ENCODE measurements at regions not wholly inside any gene's neighbourhood (a gene's known extent, or its start where the extent isn't known, plus 50 kb on each side); places are given as distances from the start of the nearest gene placed in this dataset.

DNA sequence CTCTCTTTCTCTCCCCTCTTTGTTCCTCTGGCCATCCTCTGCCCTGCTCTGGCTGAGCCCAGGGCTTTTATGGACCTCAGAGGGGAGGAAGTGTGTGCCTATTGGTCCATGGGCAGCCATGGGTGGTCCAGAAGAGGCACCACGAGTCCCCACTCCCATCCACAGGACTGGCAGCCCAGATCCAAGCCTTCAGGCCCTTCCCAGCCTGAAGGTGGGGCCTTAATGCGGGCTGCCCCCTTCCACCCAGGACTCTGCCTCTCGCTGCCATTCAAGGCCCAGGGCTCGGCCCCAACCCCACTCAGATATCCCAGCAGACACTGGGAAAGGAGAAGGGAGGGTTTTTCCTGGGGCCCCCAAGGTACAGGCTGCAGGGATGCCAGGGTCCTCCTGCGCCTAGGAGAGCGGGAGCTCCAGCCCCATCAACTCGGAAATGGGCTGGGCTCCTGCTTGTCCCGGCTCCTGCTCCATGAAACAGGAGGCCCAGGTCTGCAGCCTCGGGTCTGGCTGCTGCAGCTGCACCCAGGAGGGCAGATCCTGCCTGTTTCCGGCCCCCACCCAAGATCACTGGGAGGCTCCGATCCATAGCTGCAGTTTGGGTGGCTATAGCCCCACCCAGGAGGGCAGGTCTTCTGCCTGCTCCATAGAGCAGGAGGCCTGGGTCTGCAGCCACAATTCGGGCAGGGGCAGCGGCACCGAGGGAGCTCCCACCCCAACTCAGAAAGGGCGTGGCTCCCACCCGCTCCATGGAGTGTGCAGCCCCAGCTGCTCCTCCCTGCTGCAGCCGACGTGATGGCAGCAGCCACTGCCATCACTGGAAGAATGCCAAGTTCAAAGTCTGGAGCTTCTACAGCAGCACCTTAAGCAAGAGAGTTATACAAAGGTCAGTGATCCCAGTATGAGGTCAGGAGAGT, 116.6 kb upstream of the RBBP8 start:
- intact Hi-C loops (cut with DNase I): loop anchor here (10.0 kb wide), 1 partner anchor 168 kb away; no protein-coding TSS in a partner anchor
- no peak overlapping the region for H3K27ac ChIP-seq
- 84 to 86% methylated on average over 4 to 13 of the region's 18 CpGs for WGBS, 2 donors
- H3K36me3 ChIP-seq: no peaks in the 10 kb centered on the region
- H3K9me3 ChIP-seq: no peaks in the 10 kb centered on the region
- no peaks in the 10 kb centered on the region for H3K4me1 ChIP-seq
- no peak for DNase-seq
- no peaks in the 10 kb centered on the region for H3K27me3 ChIP-seq
- TF ChIP-seq POLR2A (IDR thresholded peaks at IDR 0.05) (no peak), CTCF (IDR thresholded peaks at IDR 0.05) (no peak)
- no peak overlapping the region for H3K4me3 ChIP-seq (replicated peaks in 1 of 3)

GRCh38 chr18:22817844-22818243, 115.3 kb upstream of the RBBP8 start:
- TF ChIP-seq CTCF (IDR thresholded peaks at IDR 0.05): no peak
- no peak for TF ChIP-seq POLR2A (IDR thresholded peaks at IDR 0.05)
- no peaks in the 10 kb centered on the region for H3K27me3 ChIP-seq
- no peak overlapping the region for H3K27ac ChIP-seq
- H3K36me3 ChIP-seq: no peaks in the 10 kb centered on the region
- no peaks in the 10 kb centered on the region for H3K4me1 ChIP-seq
- no peaks in the 10 kb centered on the region for H3K9me3 ChIP-seq
- intact Hi-C loops (cut with DNase I): loop anchor here (10.0 kb wide), 1 partner anchor 167 kb away; no protein-coding TSS in a partner anchor
- 39 to 50% methylated on average over 1 of the region's 1 CpG for WGBS, 2 donors
- no peak for DNase-seq
- H3K4me3 ChIP-seq (replicated peaks in 1 of 3): no peak overlapping the region

DNA sequence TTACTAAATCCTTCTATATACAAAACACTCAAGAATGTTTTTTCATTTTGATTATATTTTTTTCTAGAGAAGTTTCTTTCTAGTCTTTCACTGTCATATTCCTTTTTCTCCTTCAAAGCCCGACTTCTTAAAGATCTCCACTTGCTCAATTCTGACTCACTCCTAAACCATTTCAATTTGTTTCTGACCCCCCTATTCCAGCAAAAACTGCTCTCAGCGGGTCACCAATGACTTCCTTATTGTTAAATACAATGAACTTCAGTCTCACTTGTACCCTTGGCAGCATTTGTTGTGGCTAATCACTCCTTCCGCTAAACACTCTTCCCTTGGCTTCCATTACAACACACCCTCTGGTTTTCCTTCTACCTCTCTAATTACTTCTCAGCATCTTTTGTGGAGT, 111.1 kb upstream of the RBBP8 start:
- H3K4me1 ChIP-seq: no peaks in the 10 kb centered on the region
- no peak for TF ChIP-seq CTCF (IDR thresholded peaks at IDR 0.05)
- H3K36me3 ChIP-seq: no peaks in the 10 kb centered on the region
- H3K27ac ChIP-seq: no peak overlapping the region
- no peak for DNase-seq
- no peaks in the 10 kb centered on the region for H3K27me3 ChIP-seq
- no peak overlapping the region for H3K4me3 ChIP-seq (replicated peaks in 1 of 3)
- intact Hi-C loops (cut with DNase I): no loop called here
- no peaks in the 10 kb centered on the region for H3K9me3 ChIP-seq
- WGBS, 2 donors: 53 to 70% methylated on average over 3 of the region's 3 CpGs

DNA sequence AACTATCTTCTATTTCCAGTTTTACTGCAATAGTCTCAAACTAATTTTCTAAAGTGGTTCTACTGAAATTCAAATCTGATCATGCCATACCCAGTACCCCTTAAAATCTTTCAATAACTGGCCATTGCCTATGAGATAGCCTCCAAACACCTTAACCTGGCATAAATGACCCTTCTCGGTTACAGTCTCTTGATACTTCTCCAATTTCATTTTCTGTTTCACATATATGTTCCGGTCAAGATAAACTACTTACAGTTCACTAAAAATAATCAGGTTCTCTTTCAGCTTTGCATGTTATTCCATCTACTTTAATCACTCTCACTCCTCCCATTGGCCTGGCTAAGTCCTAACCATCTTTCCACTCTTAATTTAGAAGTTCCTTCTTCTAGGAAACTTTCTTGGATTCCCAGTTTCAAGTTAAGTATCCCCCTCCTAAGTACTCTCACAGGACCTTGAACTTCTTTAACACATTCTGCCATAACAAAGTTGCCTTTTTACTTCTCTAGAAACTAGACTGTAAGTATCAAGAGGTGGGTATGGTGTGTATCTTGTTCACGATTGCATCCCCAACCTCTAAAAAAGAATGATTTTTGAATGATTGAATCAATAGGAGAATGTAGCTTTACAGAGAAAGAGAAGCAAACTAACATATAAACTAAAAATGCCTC, 110.2 kb upstream of the RBBP8 start:
- TF ChIP-seq CTCF (IDR thresholded peaks at IDR 0.05) (no peak), POLR2A (IDR thresholded peaks at IDR 0.05) (no peak)
- DNase-seq: no peak
- H3K27me3 ChIP-seq: no peaks in the 10 kb centered on the region
- H3K4me3 ChIP-seq (replicated peaks in 1 of 3): no peak overlapping the region
- H3K36me3 ChIP-seq: no peaks in the 10 kb centered on the region
- intact Hi-C loops (cut with DNase I): no loop called here
- H3K9me3 ChIP-seq: no peaks in the 10 kb centered on the region
- H3K27ac ChIP-seq: no peak overlapping the region
- 88% methylated on average over 3 of the region's 3 CpGs for WGBS, 2 donors
- no peaks in the 10 kb centered on the region for H3K4me1 ChIP-seq

DNA sequence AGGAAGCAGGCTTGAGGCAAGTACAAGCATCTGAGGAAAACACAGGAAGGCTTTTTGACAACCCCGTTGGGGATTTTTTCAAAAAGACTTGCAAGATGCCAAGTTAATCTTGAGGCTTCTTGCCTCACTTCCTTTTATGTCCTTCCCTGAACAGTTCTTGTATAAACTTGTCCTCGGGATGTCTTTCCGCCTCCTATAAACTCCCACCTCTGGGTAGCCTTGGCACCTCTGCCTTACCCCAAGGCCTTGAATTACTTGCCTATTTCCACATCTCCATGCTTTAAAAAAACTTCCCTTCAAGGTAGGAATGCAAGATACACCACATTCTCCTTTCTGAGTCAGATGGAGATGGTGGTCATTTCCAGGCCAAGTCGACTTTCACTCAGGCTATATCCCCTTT, 106.4 kb upstream of the RBBP8 start:
- Histone ChIP-seq H3K9me3 (no peaks in the 10 kb centered on the region), H3K27me3 (no peaks in the 10 kb centered on the region), H3K4me3 (replicated peaks in 1 of 3) (no peak overlapping the region), H3K36me3 (no peaks in the 10 kb centered on the region), H3K27ac (no peak overlapping the region), H3K4me1 (no peaks in the 10 kb centered on the region)
- DNase-seq: no peak
- intact Hi-C loops (cut with DNase I): no loop called here
- WGBS, 2 donors: 76 to 82% methylated on average over 4 of the region's 4 CpGs
- TF ChIP-seq CTCF (IDR thresholded peaks at IDR 0.05) (no peak), POLR2A (IDR thresholded peaks at IDR 0.05) (no peak)
